OCI-LY7 (cell line): ENCODE measurements at regions not wholly inside any gene's neighbourhood (a gene's known extent, or its start where the extent isn't known, plus 50 kb on each side); places are given as distances from the start of the nearest gene placed in this dataset.

Experiments
- BruUV-seq: library from RNA; stranded (reverse); fragments of 400-500 nt; replicated peaks from 2 replicates; lab custom pipeline; 2021; lab: Mats Ljungman, UMichigan
- CTCF ChIA-PET: fragments of 300-600 bp; sonication (Branson Sonifier 250); formaldehyde crosslinking; loops from one replicate; lab custom pipeline; 2022; ENCODE audit warnings: antibody characterized with exemption; ENCODE audit not compliant: unreplicated experiment; lab: Charles Lee
- POLR2A ChIA-PET: fragments of 300-600 bp; sonication (Branson Sonifier 250); formaldehyde crosslinking; loops from one replicate; lab custom pipeline; 2022; ENCODE audit warnings: antibody characterized with exemption; lab: Charles Lee
- DNase-seq: peaks from one replicate; pipeline ENCODE4 v3.0.0-alpha.2; 2015; ENCODE audit warnings: low spot score
- H2AFZ ChIP-seq: fragments of 200-600 bp; sonication (generic), shearing (Covaris generic); 2 replicates; pipeline ENCODE4 v1.6.1; 2014; ENCODE audit warnings: mild to moderate bottlenecking, antibody characterized with exemption, low read length, moderate library complexity
- H3K27ac ChIP-seq: fragments of 200-600 bp; sonication (generic); 2 replicates; pipeline ENCODE4 v1.5.1; 2014; ENCODE audit warnings: mixed run types, low read depth, mild to moderate bottlenecking, moderate library complexity, low read length, inconsistent platforms; ENCODE audit not compliant: poor library complexity, severe bottlenecking
- H3K36me3 ChIP-seq: fragments of 200-600 bp; sonication (generic); 2 replicates; pipeline ENCODE4 v1.6.1; 2014; ENCODE audit warnings: mild to moderate bottlenecking, antibody characterized with exemption, low read length, moderate library complexity, mixed read lengths; ENCODE audit not compliant: insufficient read depth
- H3K4me1 ChIP-seq: fragments of 200-600 bp; sonication (generic); 2 replicates; pipeline ENCODE4 v1.5.1; 2014; ENCODE audit warnings: mild to moderate bottlenecking, low read length; ENCODE audit not compliant: insufficient read depth, poor library complexity, severe bottlenecking
- H3K4me2 ChIP-seq: fragments of 200-600 bp; sonication (generic); 2 replicates; pipeline ENCODE4 v1.6.1; 2014; ENCODE audit warnings: mild to moderate bottlenecking, low read length
- H3K4me3 ChIP-seq: fragments of 200-600 bp; sonication (generic); 2 replicates; pipeline ENCODE4 v1.5.1; 2014; ENCODE audit warnings: mild to moderate bottlenecking, low read depth, low read length; ENCODE audit not compliant: poor library complexity, severe bottlenecking
- H3K79me2 ChIP-seq: fragments of 200-600 bp; sonication (generic); 2 replicates; pipeline ENCODE4 v1.6.1; 2016; ENCODE audit warnings: low read depth, mild to moderate bottlenecking, low read length, moderate library complexity, mixed read lengths; ENCODE audit not compliant: insufficient read depth
- H3K9me2 ChIP-seq: fragments of 200-600 bp; sonication (generic); 2 replicates; pipeline ENCODE4 v1.6.1; 2016; ENCODE audit warnings: mild to moderate bottlenecking, low read length, mixed read lengths; ENCODE audit not compliant: insufficient read depth
- H3K9me3 ChIP-seq: fragments of 200-600 bp; sonication (generic); 2 replicates; pipeline ENCODE4 v1.6.1; 2014; ENCODE audit warnings: mild to moderate bottlenecking, mixed run types, low read length, mixed read lengths
- H4K20me1 ChIP-seq: fragments of 200-600 bp; sonication (generic); 2 replicates; pipeline ENCODE4 v1.6.1; 2014; ENCODE audit warnings: mild to moderate bottlenecking, antibody characterized with exemption, low read length, moderate library complexity, mixed read lengths; ENCODE audit not compliant: insufficient read depth
- CTCF ChIP-seq: fragments of 200-600 bp; sonication (generic); conservative IDR thresholded peaks from 2 replicates; pipeline ENCODE4 v1.5.1; 2014; ENCODE audit warnings: mild to moderate bottlenecking, antibody characterized with exemption, low read length, moderate library complexity, mixed read lengths
- EZH2phosphoT487 ChIP-seq: fragments of 200-600 bp; sonication (generic); IDR thresholded peaks from 2 replicates; pipeline ENCODE4 v1.6.1; 2018; ENCODE audit warnings: low read depth, borderline replicate concordance, mild to moderate bottlenecking, mixed run types, antibody characterized with exemption, low read length, moderate library complexity, mixed read lengths
- intact Hi-C: fragments of 100-400 bp; cut with micrococcal nuclease; formaldehyde crosslinking; loops from one replicate; pipeline ENCODE4 v1.10.0; 2022; ENCODE audit not compliant: unreplicated experiment

GRCh38 chr20:40536808-40537207, 152.2 kb downstream of the MAFB start:
- POLR2A ChIA-PET: no interaction called here
- Histone ChIP-seq H3K4me3 (no peak overlapping the region), H3K4me1 (no peaks in the 10 kb centered on the region), H4K20me1 (no peaks in the 10 kb centered on the region), H2AFZ (no peak overlapping the region), H3K9me2 (no peaks in the 10 kb centered on the region), H3K36me3 (no peaks in the 10 kb centered on the region), H3K79me2 (no peaks in the 10 kb centered on the region), H3K27ac (no peak overlapping the region), H3K9me3 (0 out of 2 replicates have a peak, but pooled peaks cover 4% of the 10 kb centered on the region), H3K4me2 (no peak overlapping the region)
- TF ChIP-seq CTCF: no peak
- no peak for TF ChIP-seq EZH2phosphoT487
- BruUV-seq: no TSS peak
- no peak for DNase-seq
- CTCF ChIA-PET: no interaction called here
- intact Hi-C loops: no loop called here

- Histone ChIP-seq H3K4me1 (no peaks in the 10 kb centered on the region), H4K20me1 (no peaks in the 10 kb centered on the region), H3K27ac (no peak overlapping the region), H3K36me3 (no peaks in the 10 kb centered on the region), H3K79me2 (no peaks in the 10 kb centered on the region), H3K9me3 (0 out of 2 replicates have a peak, but pooled peaks cover 4% of the 10 kb centered on the region), H3K4me3 (no peak overlapping the region), H2AFZ (no peak overlapping the region), H3K4me2 (no peak overlapping the region), H3K9me2 (no peaks in the 10 kb centered on the region)
- CTCF ChIA-PET: no interaction called here
- POLR2A ChIA-PET: no interaction called here
- BruUV-seq: no TSS peak
- TF ChIP-seq CTCF: no peak
- TF ChIP-seq EZH2phosphoT487: no peak
- intact Hi-C loops: no loop called here
- no peak for DNase-seq
Measured at GRCh38 chr20:40535816-40536215, 153.2 kb downstream of the MAFB start.

- no peaks in the 10 kb centered on the region for H3K9me2 ChIP-seq
- H3K27ac ChIP-seq: no peak overlapping the region
- DNase-seq: peak; percentile 41
- intact Hi-C loops: no loop called here
- H2AFZ ChIP-seq: no peak overlapping the region
- no peak overlapping the region for H3K4me3 ChIP-seq
- ChIA-PET POLR2A (no interaction called here), CTCF (no interaction called here)
- H3K36me3 ChIP-seq: no peaks in the 10 kb centered on the region
- H3K4me2 ChIP-seq: no peak overlapping the region
- H3K9me3 ChIP-seq: 0 out of 2 replicates have a peak, but pooled peaks cover 4% of the 10 kb centered on the region
- no peaks in the 10 kb centered on the region for H3K79me2 ChIP-seq
- TF ChIP-seq CTCF (peak; percentile 81), EZH2phosphoT487 (no peak)
- BruUV-seq: no TSS peak
- no peaks in the 10 kb centered on the region for H4K20me1 ChIP-seq
- H3K4me1 ChIP-seq: no peaks in the 10 kb centered on the region
Measured at GRCh38 chr20:40532103-40532502, 156.9 kb downstream of the MAFB start.
